ENCODE measurements at regions not wholly inside any gene's neighbourhood (a gene's known extent, or its start where the extent isn't known, plus 50 kb on each side); places are given as distances from the start of the nearest gene placed in this dataset.
"Not testable (repeated sequence)": the region's sequence is repeated elsewhere in the genome, so short reads cannot be mapped to it uniquely, and the experiment has no call there.

GRCh38 chr7:106713452-106713851, 52.5 kb upstream of the CCDC71L start:
- DNase-seq, result not testable (repeated sequence)

GRCh38 chr7:106714590-106715442, 53.9 kb upstream of the CCDC71L start:
- not testable (repeated sequence) for DNase-seq

DNA sequence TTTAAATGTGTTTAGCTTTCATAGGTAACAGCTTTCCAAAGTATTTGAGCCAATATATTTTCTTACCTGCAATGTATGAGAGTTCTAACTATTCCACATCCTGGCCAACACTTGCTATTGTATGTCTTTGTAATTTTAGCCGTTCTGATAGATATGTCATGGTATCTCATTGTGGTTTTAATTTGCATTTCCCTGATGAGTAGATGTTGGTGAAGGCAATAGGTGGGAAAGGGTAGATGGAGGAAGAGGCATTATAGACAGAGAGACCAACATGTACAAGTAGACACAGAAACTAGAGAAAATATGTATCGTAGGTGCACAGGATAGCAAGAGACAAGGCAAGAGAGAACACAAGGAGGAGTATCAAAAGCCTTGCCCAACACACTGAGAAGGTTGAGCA, 54.8 kb upstream of the CCDC71L start:
- DNase-seq, result no peak

- DNase-seq, result peak in 1 of 2 donors; percentile 42
Observed at GRCh38 chr7:106717254-106717954, 56.4 kb upstream of the CCDC71L start.

- DNase-seq, result peak; percentile 94 to 98
Observed at GRCh38 chr7:106717955-106718871, 57.3 kb upstream of the CCDC71L start.

- DNase-seq, result peak; percentile 43 to 55
Observed at GRCh38 chr7:106720641-106721040, 59.7 kb upstream of the CCDC71L start.

DNA sequence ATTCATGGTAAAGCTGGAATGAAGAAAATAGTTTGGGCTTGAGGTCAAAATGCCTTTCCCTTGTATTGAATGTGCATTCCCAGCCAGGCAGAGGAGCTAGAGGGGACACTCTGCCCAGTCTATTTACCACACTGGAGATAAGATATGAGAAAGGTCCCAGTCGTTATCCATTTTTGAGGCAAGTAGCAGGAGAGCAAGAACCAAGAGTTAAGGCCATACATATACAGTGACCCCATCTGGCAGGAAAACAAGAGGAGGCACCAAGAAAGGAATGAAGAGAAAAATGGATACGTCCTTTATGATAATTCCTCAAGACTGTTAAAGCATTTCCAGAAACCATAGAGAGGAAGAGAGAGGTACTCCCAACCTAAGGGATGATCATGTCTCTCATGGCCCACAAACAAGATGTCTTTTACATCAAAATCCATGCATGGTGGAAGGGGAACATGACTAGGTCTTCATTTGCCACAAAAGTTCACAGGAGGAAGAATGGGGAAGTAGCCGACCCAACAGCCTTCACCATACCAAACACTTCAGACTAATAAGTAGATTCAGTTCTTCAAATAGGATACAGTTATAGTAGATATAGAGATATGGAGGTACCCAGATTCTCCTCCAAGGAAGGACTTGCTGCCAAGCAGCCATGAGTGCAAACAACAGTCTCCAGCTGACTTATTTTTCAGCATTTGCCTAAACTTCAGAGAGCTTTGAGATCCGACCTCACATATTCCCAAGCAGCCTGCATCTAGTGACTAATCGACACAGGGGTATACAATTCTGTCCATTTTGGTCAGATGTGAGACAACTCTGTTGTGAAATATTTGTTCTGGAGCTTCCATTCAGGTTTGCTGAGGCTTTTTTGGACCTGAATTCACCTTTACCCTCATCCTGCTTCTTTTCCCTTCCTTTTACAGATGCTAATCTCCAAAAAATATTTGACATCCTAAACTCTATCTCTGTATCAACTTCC, 61.1 kb upstream of the CCDC71L start:
- peak; percentile 74 to 78 for DNase-seq

GRCh38 chr7:106723398-106723797, 62.4 kb upstream of the CCDC71L start:
- no peak for DNase-seq

- no peak for DNase-seq
Observed at GRCh38 chr7:106729720-106730385, 68.9 kb upstream of the CCDC71L start.

DNA sequence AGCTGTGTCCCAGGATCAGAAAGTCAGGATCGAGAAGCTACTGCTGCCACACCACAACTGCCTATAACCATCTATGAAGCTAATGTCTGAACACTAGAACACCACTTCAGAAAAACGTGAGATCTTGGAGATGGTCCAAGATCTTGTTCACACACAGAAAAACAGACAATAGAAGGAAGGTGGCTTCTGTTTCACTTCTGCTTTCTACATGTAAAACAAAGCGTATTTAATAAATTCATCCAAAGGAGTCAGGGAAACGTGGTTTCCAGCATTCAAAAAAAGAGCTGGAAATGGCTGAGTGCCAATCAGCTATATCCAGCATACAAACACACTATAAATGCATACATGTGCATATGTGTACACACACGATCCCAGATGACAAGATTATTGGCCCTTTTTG, 70.2 kb upstream of the CCDC71L start:
- peak; percentile 47 to 63 for DNase-seq

GRCh38 chr7:106731646-106732444, 70.9 kb upstream of the CCDC71L start:
- DNase-seq, result peak; percentile 36 to 47

DNA sequence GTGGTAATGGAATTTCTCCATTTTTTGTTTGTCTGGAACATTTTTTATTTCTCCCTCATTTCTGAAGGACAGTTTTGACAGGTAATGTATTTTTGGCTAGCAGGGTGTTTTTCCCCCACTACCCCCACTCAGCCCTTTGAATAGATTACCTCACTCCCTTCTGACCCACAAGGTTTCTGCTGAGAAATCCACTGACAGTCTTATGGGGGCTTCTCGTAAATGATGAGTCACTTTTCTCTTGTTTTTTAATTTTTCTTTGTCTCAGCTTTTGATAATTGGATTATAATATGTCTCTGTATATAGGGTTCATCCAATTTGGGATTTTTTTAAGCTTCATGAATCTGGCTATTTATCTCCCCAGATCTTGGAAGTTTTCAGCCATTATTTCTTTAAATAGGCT, 74.7 kb upstream of the CCDC71L start:
- no peak for DNase-seq

- DNase-seq, result no peak
Observed at GRCh38 chr7:106736123-106736507, 75.2 kb upstream of the CCDC71L start.

GRCh38 chr7:106736508-106737201, 75.7 kb upstream of the CCDC71L start:
- DNase-seq, result peak; percentile 82 to 87

DNA sequence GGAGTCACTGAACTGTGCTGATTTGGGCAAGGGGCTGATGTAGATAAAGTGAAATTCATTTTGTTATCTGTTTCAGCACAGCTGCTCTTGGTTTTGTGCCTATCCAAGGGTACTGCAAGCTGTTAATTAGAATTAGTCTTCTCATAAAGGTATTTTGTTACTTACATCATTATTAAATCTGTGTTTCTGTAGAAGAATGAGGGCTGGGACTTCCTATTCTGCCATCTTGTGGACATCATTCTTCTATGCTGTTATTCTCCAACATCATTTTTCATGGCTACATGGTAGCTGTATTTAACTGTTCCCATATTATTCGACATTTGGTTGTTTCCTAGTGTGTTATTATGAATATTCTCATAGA, 76.2 kb upstream of the CCDC71L start:
- DNase-seq, result no peak

DNA sequence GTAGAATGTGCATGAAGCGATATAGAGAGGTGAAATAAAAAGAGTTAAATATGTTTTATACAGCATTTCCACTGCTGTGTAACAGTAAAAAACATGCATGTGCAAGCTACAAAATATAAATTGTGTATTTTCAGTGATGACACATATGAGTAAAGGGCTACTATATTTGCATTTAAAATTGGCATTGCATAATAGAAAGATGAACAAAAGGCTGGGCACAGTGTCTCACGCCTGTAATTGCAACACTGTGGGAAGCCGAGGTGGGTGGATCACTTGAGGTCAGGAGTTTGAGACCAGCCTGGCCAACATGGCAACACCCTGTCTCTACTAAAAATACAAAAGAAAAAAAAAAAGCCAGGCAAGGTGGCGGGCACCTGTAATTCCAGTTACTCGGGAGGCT, 79.8 kb upstream of the CCDC71L start:
- DNase-seq, result peak; percentile 31 to 42

DNA sequence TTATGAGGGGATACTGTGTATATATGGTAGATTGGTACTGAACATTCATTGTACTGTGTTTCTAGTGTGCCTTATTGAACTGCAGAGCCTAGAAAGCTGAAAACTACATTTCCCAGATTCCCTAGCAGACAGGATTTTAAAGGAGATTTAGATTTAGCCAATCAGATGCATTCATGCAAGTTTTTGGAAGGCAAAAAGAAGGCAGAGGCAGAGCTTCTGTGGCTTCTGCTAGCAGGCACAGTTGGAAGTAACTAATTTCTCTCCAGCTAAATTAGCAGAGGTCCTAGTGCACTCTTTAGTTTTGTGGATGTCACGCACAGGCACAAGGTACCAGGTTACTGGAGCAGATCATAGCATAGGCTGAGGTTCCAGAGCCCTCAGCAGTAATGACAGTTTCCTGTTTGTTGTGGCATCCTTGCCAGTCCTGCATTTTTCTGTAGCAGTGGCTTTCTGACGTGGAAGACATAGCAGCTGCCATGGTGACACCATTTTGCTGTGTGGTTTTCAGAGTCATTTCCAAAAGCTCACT, 83.7 kb upstream of the CCDC71L start:
- DNase-seq, result no peak

DNA sequence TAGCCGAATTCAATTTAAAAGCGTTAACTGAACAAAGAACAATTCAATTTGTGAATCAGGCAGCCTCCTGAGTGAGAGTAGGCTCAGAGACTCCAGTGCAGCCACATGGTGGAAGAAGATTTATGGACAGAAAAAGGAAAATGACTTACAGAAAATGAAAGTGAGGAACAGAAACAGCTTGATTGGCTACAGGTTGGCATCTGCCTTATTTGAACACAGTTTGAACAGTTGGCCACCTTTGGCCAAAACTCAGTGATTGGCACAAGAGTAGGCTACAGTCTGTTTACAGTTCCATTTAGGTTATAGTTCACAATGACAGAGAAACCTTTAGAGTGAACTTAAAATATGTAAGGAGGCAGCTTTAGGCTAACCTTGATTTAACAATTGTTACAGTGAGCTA, 86.3 kb upstream of the CCDC71L start:
- DNase-seq, result not testable (repeated sequence)

DNA sequence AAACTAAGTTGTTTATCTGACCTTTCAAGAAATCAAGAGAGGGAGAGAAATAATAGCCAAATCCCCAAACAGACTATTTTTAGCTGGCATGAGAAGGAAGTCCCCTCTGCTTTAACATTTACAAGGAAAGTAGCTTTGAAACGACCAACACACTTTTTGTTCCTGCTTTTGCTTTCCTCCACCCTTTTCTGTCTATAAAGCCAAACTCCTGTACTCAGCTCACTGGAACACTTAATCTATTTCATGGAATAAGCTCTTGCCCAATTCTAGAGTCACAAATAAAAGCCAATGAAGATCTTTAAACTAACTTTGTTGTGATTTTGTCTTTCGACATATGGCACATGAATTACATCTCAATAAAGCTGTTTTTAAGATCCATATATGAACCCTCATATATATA, 86.8 kb upstream of the CCDC71L start:
- DNase-seq, result no peak

All from inflammatory macrophage (primary cell).